Loucy (cell line): ENCODE measurements at regions not wholly inside any gene's neighbourhood (a gene's known extent, or its start where the extent isn't known, plus 50 kb on each side); places are given as distances from the start of the nearest gene placed in this dataset.

Source experiments
- H2AFZ ChIP-seq: fragments of 200-600 bp; sonication (generic); 2 replicates; pipeline ENCODE4 v1.6.0; 2016; ENCODE audit warnings: antibody characterized with exemption, mild to moderate bottlenecking, low read length, moderate library complexity
- H3F3A ChIP-seq: fragments of 200-600 bp; 2 replicates; pipeline ENCODE4 v1.6.0; 2016; ENCODE audit warnings: antibody characterized with exemption, low read depth, mild to moderate bottlenecking
- H3K27me3 ChIP-seq: fragments of 200-600 bp; sonication (generic); 2 replicates; pipeline ENCODE4 v1.6.1; 2014; ENCODE audit warnings: low read length, mild to moderate bottlenecking; ENCODE audit not compliant: insufficient read depth, poor library complexity, severe bottlenecking
- H3K36me3 ChIP-seq: fragments of 200-600 bp; sonication (generic); 2 replicates; pipeline ENCODE4 v1.6.1; 2016; ENCODE audit warnings: low read length; ENCODE audit not compliant: insufficient read depth
- H3K4me1 ChIP-seq: fragments of 200-600 bp; sonication (generic); 2 replicates; pipeline ENCODE4 v1.5.1; 2014; ENCODE audit warnings: low read length, mild to moderate bottlenecking; ENCODE audit not compliant: insufficient read depth, poor library complexity, severe bottlenecking
- H3K4me2 ChIP-seq: fragments of 200-600 bp; sonication (generic); 2 replicates; pipeline ENCODE4 v1.6.0; 2014; ENCODE audit warnings: antibody characterized with exemption, low read length, low read depth, mild to moderate bottlenecking; ENCODE audit not compliant: poor library complexity, severe bottlenecking
- H3K4me3 ChIP-seq: fragments of 200-600 bp; sonication (generic); 2 replicates; pipeline ENCODE4 v1.5.1; 2014; ENCODE audit warnings: low read length, mild to moderate bottlenecking, mixed read lengths; ENCODE audit not compliant: poor library complexity, severe bottlenecking
- H3K79me2 ChIP-seq: fragments of 200-600 bp; sonication (generic); 2 replicates; pipeline ENCODE4 v1.6.1; 2014; ENCODE audit warnings: low read length; ENCODE audit not compliant: insufficient read depth
- H3K9ac ChIP-seq: fragments of 200-600 bp; sonication (generic); 2 replicates; pipeline ENCODE4 v1.6.0; 2014; ENCODE audit warnings: mild to moderate bottlenecking, low read depth, low read length, moderate library complexity; ENCODE audit not compliant: poor library complexity, severe bottlenecking
- H3K9me2 ChIP-seq: fragments of 200-600 bp; sonication (generic); replicated peaks from 2 replicates; pipeline ENCODE4 v1.6.1; 2016; ENCODE audit warnings: low read depth, low read length, mixed read lengths
- H3K9me3 ChIP-seq: fragments of 200-600 bp; sonication (generic); 2 replicates; pipeline ENCODE4 v1.6.1; 2014; ENCODE audit warnings: mild to moderate bottlenecking, antibody characterized with exemption, low read length, low read depth; ENCODE audit not compliant: insufficient read depth
- H4K20me1 ChIP-seq: fragments of 200-600 bp; sonication (generic); 2 replicates; pipeline ENCODE4 v1.6.0; 2014; ENCODE audit warnings: antibody characterized with exemption, low read length, mild to moderate bottlenecking; ENCODE audit not compliant: insufficient read depth, poor library complexity, severe bottlenecking
- CTCF ChIP-seq: fragments of 200-600 bp; sonication (generic); conservative IDR thresholded peaks from 2 replicates; pipeline ENCODE4 v1.5.1; 2014; ENCODE audit warnings: mild to moderate bottlenecking, antibody characterized with exemption, low read length
- EZH2phosphoT487 ChIP-seq: fragments of 200-600 bp; IDR thresholded peaks from 2 replicates; pipeline ENCODE4 v1.6.1; 2018; ENCODE audit warnings: antibody characterized with exemption, mild to moderate bottlenecking, moderate library complexity, borderline replicate concordance

GRCh38 chr13:102484329-102484728, 82.5 kb upstream of the FGF14 start:
- H2AFZ ChIP-seq = no peak overlapping the region
- no peak overlapping the region for H3K4me3 ChIP-seq
- H3K36me3 ChIP-seq = no peaks in the 10 kb centered on the region
- H3K9me3 ChIP-seq = no peaks in the 10 kb centered on the region
- no peak overlapping the region for H3K4me2 ChIP-seq
- TF ChIP-seq CTCF = peak; percentile 22; the same call in 1 of the 2 replicates
- TF ChIP-seq EZH2phosphoT487 = no peak
- no peaks in the 10 kb centered on the region for H3K4me1 ChIP-seq
- H3K9me2 ChIP-seq = no peaks in the 10 kb centered on the region
- no peak overlapping the region for H3K9ac ChIP-seq
- H3F3A ChIP-seq = no peaks in the 10 kb centered on the region
- no peaks in the 10 kb centered on the region for H3K79me2 ChIP-seq
- no peaks in the 10 kb centered on the region for H4K20me1 ChIP-seq
- no peaks in the 10 kb centered on the region for H3K27me3 ChIP-seq

- Histone ChIP-seq H2AFZ (no peak overlapping the region), H3F3A (no peaks in the 10 kb centered on the region), H3K79me2 (no peaks in the 10 kb centered on the region), H3K4me1 (no peaks in the 10 kb centered on the region), H3K4me2 (no peak overlapping the region), H3K9me2 (no peaks in the 10 kb centered on the region), H3K36me3 (no peaks in the 10 kb centered on the region), H4K20me1 (no peaks in the 10 kb centered on the region), H3K9me3 (no peaks in the 10 kb centered on the region), H3K9ac (no peak overlapping the region), H3K27me3 (no peaks in the 10 kb centered on the region), H3K4me3 (no peak overlapping the region)
- TF ChIP-seq CTCF (no peak), EZH2phosphoT487 (no peak)
Observed at GRCh38 chr13:102472650-102473049, 70.8 kb upstream of the FGF14 start.

- Histone ChIP-seq H2AFZ (no peak overlapping the region), H3K4me1 (no peaks in the 10 kb centered on the region), H3K4me2 (no peak overlapping the region), H3K4me3 (no peak overlapping the region), H3K9me2 (no peaks in the 10 kb centered on the region), H3K36me3 (no peaks in the 10 kb centered on the region), H4K20me1 (no peaks in the 10 kb centered on the region), H3K27me3 (no peaks in the 10 kb centered on the region), H3F3A (no peaks in the 10 kb centered on the region), H3K9me3 (no peaks in the 10 kb centered on the region), H3K9ac (no peak overlapping the region), H3K79me2 (no peaks in the 10 kb centered on the region)
- no peak for TF ChIP-seq CTCF
- TF ChIP-seq EZH2phosphoT487 = no peak
Observed at GRCh38 chr13:102470283-102470917, 68.6 kb upstream of the FGF14 start.
